IPS-NIHi7 (cell line): ENCODE measurements at regions not wholly inside any gene's neighbourhood (a gene's known extent, or its start where the extent isn't known, plus 50 kb on each side); places are given as distances from the start of the nearest gene placed in this dataset.

Source experiments
- DNase-seq: peaks from one replicate; pipeline ENCODE4 v3.0.0; 2012; ENCODE audit warnings: mixed read lengths; ENCODE audit errors: extremely low spot score

DNA sequence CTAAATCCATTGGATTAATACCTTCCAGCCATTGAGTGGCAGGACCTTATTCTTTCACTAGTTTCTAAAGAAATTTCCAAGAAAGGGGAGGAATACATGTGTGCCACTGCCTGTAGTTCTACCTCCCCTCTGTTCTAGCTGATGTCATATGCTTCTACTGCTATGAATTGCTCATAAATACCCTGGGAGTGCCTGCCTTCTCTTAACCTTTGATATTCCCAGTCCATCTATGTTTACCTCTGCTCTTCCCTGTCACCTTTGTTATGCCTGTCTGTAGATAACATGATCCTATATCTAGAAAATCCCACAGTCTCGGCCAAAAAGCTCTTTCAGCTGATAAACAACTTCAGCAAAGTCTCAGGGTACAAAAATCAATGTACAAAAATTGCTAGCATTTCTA, 486.9 kb upstream of the ARRDC4 start:
- no peak for DNase-seq

DNA sequence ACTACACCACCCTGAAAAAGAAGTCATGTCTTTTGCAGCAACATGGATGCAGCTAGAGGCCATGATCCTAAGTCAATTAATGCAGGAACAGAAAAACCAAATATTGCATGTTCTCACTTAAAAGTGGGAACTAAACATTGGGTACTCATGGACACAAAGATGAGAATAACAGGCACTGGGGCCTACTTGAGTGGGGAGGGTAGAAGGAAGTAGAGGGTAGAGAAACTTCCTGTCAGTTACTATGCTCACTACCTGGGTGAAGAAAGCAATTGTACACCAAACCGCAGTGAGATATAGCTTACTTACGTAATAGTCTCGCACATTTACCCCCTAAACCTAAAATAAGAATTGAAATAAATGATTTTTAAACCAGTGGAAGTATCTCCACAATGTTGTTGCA, 480.5 kb upstream of the ARRDC4 start:
- no peak for DNase-seq

DNA sequence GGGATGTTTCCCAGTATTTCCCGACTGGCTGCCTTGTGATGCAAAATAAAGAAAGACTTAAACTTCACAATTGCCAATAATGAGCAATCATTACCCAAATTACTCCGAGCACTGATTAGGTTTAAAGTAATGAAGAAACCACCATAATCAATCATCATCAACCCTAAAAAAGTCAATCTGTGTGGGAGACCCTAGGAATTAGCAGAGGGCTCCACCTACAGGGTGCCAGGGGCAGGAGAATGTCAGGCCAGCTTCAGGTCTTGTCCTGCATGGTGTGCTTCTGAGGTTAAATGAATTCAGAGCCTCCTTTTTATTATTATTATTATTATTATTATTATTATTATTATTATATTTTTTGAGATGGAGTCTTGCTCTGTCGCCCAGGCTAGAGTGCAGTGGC, 478.0 kb upstream of the ARRDC4 start:
- DNase-seq = peak; percentile 61

GRCh38 chr15:97483232-97483631, 477.3 kb upstream of the ARRDC4 start:
- DNase-seq = no peak

GRCh38 chr15:97490429-97490828, 470.1 kb upstream of the ARRDC4 start:
- no peak for DNase-seq

GRCh38 chr15:97501291-97501690, 459.2 kb upstream of the ARRDC4 start:
- DNase-seq = no peak

GRCh38 chr15:97502038-97502437, 458.5 kb upstream of the ARRDC4 start:
- no peak for DNase-seq

DNA sequence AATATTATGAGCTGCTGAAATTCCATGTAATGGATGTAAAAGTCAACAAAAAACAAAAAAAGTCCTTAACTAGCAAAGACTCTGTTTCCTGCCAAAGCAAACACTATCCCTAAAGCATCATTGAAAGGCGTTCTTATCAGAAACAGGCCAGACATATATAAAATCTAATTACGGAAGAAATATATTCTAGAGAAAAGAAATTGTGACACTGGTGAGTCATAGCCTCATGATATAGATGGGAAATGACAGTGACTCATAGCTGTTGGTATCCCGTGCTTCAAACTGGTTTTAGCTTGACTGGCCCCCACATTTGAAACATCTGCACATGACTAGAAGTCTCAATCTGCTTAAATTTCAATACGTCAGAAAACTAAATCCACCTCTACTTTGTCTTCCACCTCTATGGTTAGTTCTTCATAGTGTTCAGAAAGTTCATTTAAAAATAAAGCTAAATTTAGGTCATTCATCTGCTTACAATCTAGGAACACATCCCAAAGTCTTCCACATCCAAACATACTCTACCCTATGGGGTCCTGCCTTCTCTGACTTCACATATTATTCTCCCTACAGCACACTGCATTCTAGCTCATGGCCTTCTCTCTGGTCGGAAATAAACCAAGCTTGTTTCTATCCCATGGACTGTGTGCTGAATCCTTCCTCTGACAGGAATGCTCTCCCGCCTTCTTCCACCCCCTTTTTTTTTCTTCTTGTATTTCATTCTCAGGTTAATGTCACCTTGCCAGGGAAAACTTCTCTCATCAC, 456.3 kb upstream of the ARRDC4 start:
- DNase-seq = no peak

GRCh38 chr15:97517737-97518136, 442.8 kb upstream of the ARRDC4 start:
- DNase-seq = no peak

- no peak for DNase-seq
These were observed 439.8 kb upstream of the ARRDC4 start for GRCh38 chr15:97520689-97521088.

- DNase-seq = no peak
These were observed 438.9 kb upstream of the ARRDC4 start for GRCh38 chr15:97521381-97522285.

GRCh38 chr15:97522347-97522746, 438.2 kb upstream of the ARRDC4 start:
- DNase-seq = no peak

- DNase-seq = no peak
These were observed 434.7 kb upstream of the ARRDC4 start for GRCh38 chr15:97525809-97526208.

GRCh38 chr15:97528238-97528637, 432.3 kb upstream of the ARRDC4 start:
- DNase-seq = no peak

- no peak for DNase-seq
These were observed 414.7 kb upstream of the ARRDC4 start for GRCh38 chr15:97545799-97546198.

DNA sequence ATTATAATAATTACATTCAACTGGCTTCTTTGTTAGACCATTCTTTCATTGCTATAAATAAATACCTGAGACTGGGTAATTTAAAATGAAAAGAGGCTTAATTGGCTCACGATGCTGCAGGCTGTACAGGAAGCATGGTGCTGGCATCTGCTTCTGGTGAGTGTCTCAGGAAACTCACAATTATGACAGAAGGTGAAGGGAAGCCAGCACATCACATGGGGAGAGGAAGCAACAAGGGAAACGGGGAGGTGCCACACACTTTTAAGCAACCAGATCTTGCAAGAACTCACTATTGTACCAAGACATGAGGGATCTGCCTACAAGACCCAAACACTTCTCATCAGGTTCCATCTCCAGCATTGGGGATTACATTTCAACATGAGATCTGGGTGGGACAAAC, 413.1 kb upstream of the ARRDC4 start:
- no peak for DNase-seq

- DNase-seq = no peak
These were observed 399.0 kb upstream of the ARRDC4 start for GRCh38 chr15:97561529-97561928.

GRCh38 chr15:97563516-97563915, 397.0 kb upstream of the ARRDC4 start:
- no peak for DNase-seq

GRCh38 chr15:97566961-97567360, 393.5 kb upstream of the ARRDC4 start:
- DNase-seq = no peak

DNA sequence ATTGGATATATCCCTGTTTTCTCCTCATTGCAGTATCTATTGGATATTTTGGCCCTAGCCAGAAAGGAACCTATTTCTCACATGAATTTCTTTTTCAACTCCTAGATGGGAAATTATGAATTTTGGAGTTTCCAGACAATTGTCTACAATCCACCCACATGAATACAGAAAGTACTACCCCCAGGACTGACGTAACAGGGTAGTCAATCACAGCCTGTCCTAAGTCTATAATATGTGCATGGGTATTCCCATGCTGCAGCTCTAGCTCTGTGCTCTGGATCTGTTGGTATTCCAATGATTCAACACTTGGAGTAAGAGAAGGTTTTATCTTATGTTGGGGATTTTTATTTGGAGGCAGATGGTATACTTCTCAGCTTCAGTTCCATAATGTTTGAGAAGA, 393.1 kb upstream of the ARRDC4 start:
- DNase-seq = no peak

DNA sequence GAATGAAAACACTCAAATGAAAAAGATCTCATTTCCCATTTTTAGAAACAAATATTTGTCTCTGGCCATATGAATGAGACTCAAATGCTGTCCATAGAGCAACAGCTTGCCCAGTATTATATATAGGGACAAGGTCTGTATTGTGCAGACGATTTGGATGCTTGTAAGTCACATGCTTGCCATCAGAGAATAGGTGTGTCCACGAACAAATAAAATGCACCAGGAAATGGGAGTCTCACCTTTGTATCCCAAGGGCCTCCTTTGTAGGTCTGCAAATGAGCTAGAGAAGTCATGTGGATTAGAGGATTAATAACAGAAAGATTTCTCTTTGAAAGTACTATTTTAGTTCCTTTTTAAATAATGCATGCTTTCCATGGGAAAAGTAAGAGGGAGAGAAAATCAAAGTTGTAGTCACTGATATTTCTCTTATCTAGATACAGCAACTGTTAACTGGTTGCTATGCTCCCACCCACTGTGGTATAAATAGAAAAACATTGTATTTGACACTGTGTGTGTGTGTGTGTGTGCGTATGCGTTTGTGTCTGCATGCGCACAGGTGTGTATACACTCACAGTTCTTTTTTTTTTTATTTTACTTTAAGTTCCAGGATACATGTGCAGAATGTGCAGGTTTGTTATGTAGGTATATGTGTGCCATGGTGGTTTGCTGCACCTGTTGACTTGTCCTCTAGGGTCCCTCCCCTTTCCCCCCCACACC, 383.4 kb upstream of the ARRDC4 start:
- no peak for DNase-seq

- no peak for DNase-seq
These were observed 375.1 kb upstream of the ARRDC4 start for GRCh38 chr15:97585408-97585807.
